ENCODE measurements at regions not wholly inside any gene's neighbourhood (a gene's known extent, or its start where the extent isn't known, plus 50 kb on each side); places are given as distances from the start of the nearest gene placed in this dataset.
"Not testable (repeated sequence)": the region's sequence is repeated elsewhere in the genome, so short reads cannot be mapped to it uniquely, and the experiment has no call there.

GRCh38 chr9:73919712-73920111 lies 577.4 kb upstream of the RORB start:
- no peaks in the 10 kb centered on the region for H3K36me3 Mint-ChIP-seq
- no peaks in the 10 kb centered on the region for H3K4me1 Mint-ChIP-seq
- no peak for TF ChIP-seq CTCF (IDR thresholded peaks at IDR 0.05; ENCODE audit: unreplicated experiment)
- H3K27ac Mint-ChIP-seq, result no peak overlapping the region
- no peak for DNase-seq (ENCODE audit: low spot score in 2 of 2, unreplicated experiment in 2 of 2)
- no peaks in the 10 kb centered on the region for H3K27me3 Mint-ChIP-seq (ENCODE audit: low read depth)
- no peak overlapping the region for H3K4me3 Mint-ChIP-seq
- H3K9me3 Mint-ChIP-seq, result no peaks in the 10 kb centered on the region

DNA sequence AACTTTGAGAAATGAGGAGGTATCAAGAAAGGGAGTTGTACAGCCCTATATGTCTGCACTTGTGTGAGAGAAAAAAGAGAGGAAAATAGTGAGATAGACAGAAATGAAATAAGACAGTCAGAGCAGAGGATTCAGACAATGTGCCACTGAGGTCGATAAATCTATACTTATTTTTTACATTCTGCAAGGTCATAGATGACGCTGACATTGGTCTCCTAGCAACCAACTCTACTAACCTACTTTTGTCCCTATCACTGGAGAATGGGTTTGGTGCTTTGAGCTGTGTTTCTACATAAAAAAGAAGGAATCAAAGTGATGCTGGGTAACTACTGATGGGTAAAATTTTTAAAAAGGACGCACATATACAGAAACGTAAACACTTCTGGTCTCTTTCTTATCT lies 573.3 kb upstream of the RORB start:
- H3K4me3 Mint-ChIP-seq, result no peak overlapping the region
- H3K27ac Mint-ChIP-seq, result no peak overlapping the region
- no peaks in the 10 kb centered on the region for H3K9me3 Mint-ChIP-seq
- DNase-seq (ENCODE audit: low spot score in 2 of 2, unreplicated experiment in 2 of 2), result no peak
- no peaks in the 10 kb centered on the region for H3K36me3 Mint-ChIP-seq
- H3K27me3 Mint-ChIP-seq (ENCODE audit: low read depth), result no peaks in the 10 kb centered on the region
- H3K4me1 Mint-ChIP-seq, result no peaks in the 10 kb centered on the region
- no peak for TF ChIP-seq CTCF (IDR thresholded peaks at IDR 0.05; ENCODE audit: unreplicated experiment)

DNA sequence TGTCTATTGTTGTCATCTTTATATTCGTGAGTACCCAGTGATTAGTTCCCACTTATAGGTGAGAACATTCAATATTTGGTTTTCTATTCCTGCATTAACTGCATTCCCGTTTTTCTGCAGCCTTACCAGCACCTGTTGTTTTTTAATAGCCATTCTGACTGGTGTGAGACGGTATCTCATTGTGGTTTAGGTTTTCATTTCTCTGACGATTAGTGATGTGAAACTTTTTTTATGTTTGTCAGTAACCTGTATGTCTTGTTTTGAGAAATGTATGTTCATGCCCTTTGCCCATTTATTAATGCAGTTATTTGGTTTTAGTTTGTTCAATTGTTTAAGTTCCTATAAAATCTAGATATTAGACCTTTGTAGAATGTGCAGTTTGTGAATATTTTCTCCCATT lies 546.0 kb upstream of the RORB start:
- no peaks in the 10 kb centered on the region for H3K36me3 Mint-ChIP-seq
- H3K4me1 Mint-ChIP-seq, result no peaks in the 10 kb centered on the region
- no peak for TF ChIP-seq CTCF (IDR thresholded peaks at IDR 0.05; ENCODE audit: unreplicated experiment)
- no peak overlapping the region for H3K4me3 Mint-ChIP-seq
- peaks cover 5% of the 10 kb centered on the region for H3K27me3 Mint-ChIP-seq (ENCODE audit: low read depth)
- H3K9me3 Mint-ChIP-seq, result peaks cover 4% of the 10 kb centered on the region
- no peak overlapping the region for H3K27ac Mint-ChIP-seq
- no peak for DNase-seq (ENCODE audit: low spot score in 2 of 2, unreplicated experiment in 2 of 2)

DNA sequence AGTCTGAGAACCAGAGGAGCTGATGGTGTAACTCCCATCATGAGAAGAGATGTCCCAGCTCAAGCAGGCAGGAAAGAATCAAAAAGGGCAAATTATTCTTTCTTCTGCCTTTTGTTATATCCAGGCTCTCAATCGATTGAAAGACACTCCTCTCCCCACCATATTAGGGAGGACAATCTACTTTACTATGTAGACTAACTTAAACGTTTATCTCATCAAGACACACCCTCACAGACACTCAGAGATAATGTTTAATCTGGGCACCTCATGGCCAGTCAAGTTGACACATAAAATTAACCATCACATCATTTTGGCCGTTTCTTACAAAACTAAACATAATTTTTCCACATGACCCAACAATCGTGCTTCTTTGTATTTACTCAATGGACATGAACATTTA lies 534.3 kb upstream of the RORB start:
- Mint-ChIP-seq H3K27ac (no peak overlapping the region), H3K4me3 (no peak overlapping the region), H3K36me3 (no peaks in the 10 kb centered on the region), H3K9me3 (no peaks in the 10 kb centered on the region), H3K4me1 (no peaks in the 10 kb centered on the region), H3K27me3 (ENCODE audit: low read depth) (no peaks in the 10 kb centered on the region)
- no peak for TF ChIP-seq CTCF (IDR thresholded peaks at IDR 0.05; ENCODE audit: unreplicated experiment)
- DNase-seq (ENCODE audit: low spot score in 2 of 2, unreplicated experiment in 2 of 2), result no peak

DNA sequence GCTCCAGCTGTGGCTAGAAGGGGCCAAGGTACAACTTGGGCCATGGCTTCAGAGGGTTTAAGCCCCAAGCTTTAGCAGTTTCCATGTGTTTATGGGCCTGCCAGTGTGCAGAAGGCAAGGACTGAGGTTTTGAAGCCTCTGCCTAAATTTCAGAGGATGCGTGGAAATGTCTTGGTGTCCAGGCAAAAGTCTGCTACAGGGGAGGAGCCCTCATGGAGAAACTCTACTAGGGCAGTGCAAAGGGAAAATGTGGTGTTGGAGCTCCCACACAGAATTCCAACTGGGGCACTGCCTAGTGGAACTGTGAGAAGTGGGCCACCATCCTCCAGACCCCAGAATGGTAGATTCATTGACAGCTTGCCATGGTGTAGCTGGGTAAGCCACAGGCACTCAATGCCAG lies 527.2 kb upstream of the RORB start:
- Mint-ChIP-seq H3K27me3 (ENCODE audit: low read depth) (no peaks in the 10 kb centered on the region), H3K27ac (no peak overlapping the region), H3K9me3 (peaks cover 25% of the 10 kb centered on the region), H3K4me1 (no peaks in the 10 kb centered on the region), H3K36me3 (no peaks in the 10 kb centered on the region), H3K4me3 (no peak overlapping the region)
- DNase-seq (ENCODE audit: low spot score in 2 of 2, unreplicated experiment in 2 of 2), result no peak
- no peak for TF ChIP-seq CTCF (IDR thresholded peaks at IDR 0.05; ENCODE audit: unreplicated experiment)

- H3K4me1 Mint-ChIP-seq; H3K27ac Mint-ChIP-seq; H3K27me3 Mint-ChIP-seq (ENCODE audit: low read depth); DNase-seq (ENCODE audit: low spot score in 2 of 2, unreplicated experiment in 2 of 2); H3K36me3 Mint-ChIP-seq; H3K4me3 Mint-ChIP-seq; H3K9me3 Mint-ChIP-seq: not testable (repeated sequence)
These were observed 520.7 kb upstream of the RORB start for GRCh38 chr9:73976424-73976823.
